Activated CD4-positive, CD25-positive, alpha-beta regulatory T cell treated with anti-CD3 and anti-CD28 coated beads, Interleukin-2, amount 50 U/mL, for 72 hours (primary cell): ENCODE measurements at regions not wholly inside any gene's neighbourhood (a gene's known extent, or its start where the extent isn't known, plus 50 kb on each side); places are given as distances from the start of the nearest gene placed in this dataset.

Experiments used
- DNase-seq: peaks from one replicate; pipeline ENCODE4 v3.0.0; 2021

GRCh38 chr2:196249860-196250259, 78.5 kb upstream of the STK17B start:
- no peak for DNase-seq

- DNase-seq: no peak
These were observed 79.8 kb upstream of the STK17B start for GRCh38 chr2:196251132-196251531.

- no peak for DNase-seq
These were observed 81.2 kb upstream of the STK17B start for GRCh38 chr2:196252408-196253115.

GRCh38 chr2:196253116-196253480, 81.7 kb upstream of the STK17B start:
- DNase-seq: no peak

- no peak for DNase-seq
These were observed 85.2 kb upstream of the STK17B start for GRCh38 chr2:196256585-196256984.

- DNase-seq: no peak
These were observed 85.7 kb upstream of the STK17B start for GRCh38 chr2:196257086-196257485.

GRCh38 chr2:196258407-196258806, 87.0 kb upstream of the STK17B start:
- DNase-seq: no peak

GRCh38 chr2:196259507-196260481, 88.4 kb upstream of the STK17B start:
- DNase-seq: no peak

GRCh38 chr2:196260546-196260945, 89.2 kb upstream of the STK17B start:
- no peak for DNase-seq

- no peak for DNase-seq
These were observed 91.2 kb upstream of the STK17B start for GRCh38 chr2:196262606-196263005.

GRCh38 chr2:196263181-196263747, 91.9 kb upstream of the STK17B start:
- DNase-seq: no peak

- DNase-seq: no peak
These were observed 95.0 kb upstream of the STK17B start for GRCh38 chr2:196266351-196266750.

- no peak for DNase-seq
These were observed 95.5 kb upstream of the STK17B start for GRCh38 chr2:196266855-196267254.

GRCh38 chr2:196268025-196268424, 96.6 kb upstream of the STK17B start:
- DNase-seq: no peak

- peak; percentile 45 for DNase-seq
These were observed 97.4 kb upstream of the STK17B start for GRCh38 chr2:196268538-196269338.

GRCh38 chr2:196271795-196272194, 100.4 kb upstream of the STK17B start:
- DNase-seq: no peak

- DNase-seq: no peak
These were observed 103.0 kb upstream of the STK17B start for GRCh38 chr2:196274387-196274809.

GRCh38 chr2:196275646-196276352, 104.4 kb upstream of the STK17B start:
- no peak for DNase-seq

- DNase-seq: no peak
These were observed 105.0 kb upstream of the STK17B start for GRCh38 chr2:196276421-196276820.

- no peak for DNase-seq
These were observed 105.6 kb upstream of the STK17B start for GRCh38 chr2:196277002-196277401.

- peak; percentile 57 for DNase-seq
These were observed 107.1 kb upstream of the STK17B start for GRCh38 chr2:196278491-196278911.

GRCh38 chr2:196279541-196279940, 108.2 kb upstream of the STK17B start:
- no peak for DNase-seq
